SK-N-SH (cell line): ENCODE measurements at regions not wholly inside any gene's neighbourhood (a gene's known extent, or its start where the extent isn't known, plus 50 kb on each side); places are given as distances from the start of the nearest gene placed in this dataset.

Experiments
- CHD2 ChIP-seq: fragments of 150-350 bp; IDR thresholded peaks from 2 replicates; pipeline ENCODE4 v1.6.1; 2018; ENCODE audit warnings: low read length; ENCODE audit not compliant: partially characterized antibody
- CTCF ChIP-seq: fragments of 200-600 bp; sonication (generic); IDR thresholded peaks from 2 replicates; pipeline ENCODE4 v1.6.1; 2017; ENCODE audit warnings: antibody characterized with exemption, mild to moderate bottlenecking, moderate library complexity
- EP300 ChIP-seq, 2 experiments: IDR thresholded peaks; 2 replicates each; pipeline versions ENCODE4 v1.4.0 to v1.6.1; 2012; ENCODE audit warnings: borderline replicate concordance in 1 of 2, low read depth in 1 of 2, low read length in 1 of 2
- FOXM1 ChIP-seq: IDR thresholded peaks from 2 replicates; pipeline ENCODE4 v1.4.0; 2012; ENCODE audit warnings: low read depth, mild to moderate bottlenecking
- GABPA ChIP-seq: IDR thresholded peaks from 2 replicates; pipeline ENCODE4 v1.4.0; 2012; ENCODE audit warnings: low read depth, mild to moderate bottlenecking
- MAX ChIP-seq: IDR thresholded peaks from 2 replicates; pipeline ENCODE4 v1.4.0; 2012; ENCODE audit warnings: low read depth
- NFIC ChIP-seq: IDR thresholded peaks from 2 replicates; pipeline ENCODE4 v1.4.0; 2012; ENCODE audit warnings: borderline replicate concordance
- RAD21 ChIP-seq: IDR thresholded peaks from 2 replicates; pipeline ENCODE4 v1.6.1; 2012; ENCODE audit warnings: mild to moderate bottlenecking, low read length
- REST ChIP-seq: IDR thresholded peaks from 2 replicates; pipeline ENCODE4 v1.6.1; 2012; ENCODE audit warnings: mild to moderate bottlenecking, low read depth, low read length, moderate library complexity
- RFX5 ChIP-seq: IDR thresholded peaks from 2 replicates; pipeline ENCODE4 v1.6.1; 2012; ENCODE audit warnings: mild to moderate bottlenecking, improper control_type of control experiment, low read length
- SIN3A ChIP-seq: IDR thresholded peaks from 2 replicates; pipeline ENCODE4 v1.6.1; 2012; ENCODE audit warnings: low read depth, mild to moderate bottlenecking, low read length, moderate library complexity, borderline replicate concordance
- TAF1 ChIP-seq: IDR thresholded peaks from 2 replicates; pipeline ENCODE4 v1.6.1; 2012; ENCODE audit warnings: low read depth, mild to moderate bottlenecking, low read length, moderate library complexity, borderline replicate concordance
- TEAD4 ChIP-seq: IDR thresholded peaks from 2 replicates; pipeline ENCODE4 v1.4.0; 2012; ENCODE audit warnings: mild to moderate bottlenecking, borderline replicate concordance; ENCODE audit not compliant: insufficient read depth
- YY1 ChIP-seq: IDR thresholded peaks from 2 replicates; pipeline ENCODE4 v1.4.0; 2012; ENCODE audit warnings: low read depth, mild to moderate bottlenecking

- TF ChIP-seq CTCF: no peak
- no peak for TF ChIP-seq YY1
- TF ChIP-seq MAX: no peak
- no peak for TF ChIP-seq GABPA
- no peak for TF ChIP-seq CHD2
- no peak for TF ChIP-seq TEAD4
- no peak for TF ChIP-seq RFX5
- no peak for TF ChIP-seq RAD21
- TF ChIP-seq SIN3A: no peak
- no peak for TF ChIP-seq FOXM1
- TF ChIP-seq EP300 (IDR thresholded peaks at IDR 0.05; ENCODE audit: borderline replicate concordance in 1 of 2, low read depth in 1 of 2, low read length in 1 of 2): no peak
- TF ChIP-seq REST: no peak
- TF ChIP-seq TAF1: no peak
- no peak for TF ChIP-seq NFIC
Observed at GRCh38 chr5:164346785-164347630, 841.6 kb downstream of the MAT2B start.
